ENCODE measurements at regions not wholly inside any gene's neighbourhood (a gene's known extent, or its start where the extent isn't known, plus 50 kb on each side); places are given as distances from the start of the nearest gene placed in this dataset.

GRCh38 chr11:106409222-106409621 lies 331.8 kb downstream of the AASDHPPT start:
- no peak for DNase-seq (ENCODE audit: low read depth)

GRCh38 chr11:106409671-106410070 lies 332.2 kb downstream of the AASDHPPT start:
- no peak for DNase-seq (ENCODE audit: low read depth)

- no peak for DNase-seq (ENCODE audit: low read depth)
Observed at GRCh38 chr11:106410902-106411301, 333.4 kb downstream of the AASDHPPT start.

- DNase-seq (ENCODE audit: low read depth), result no peak
Observed at GRCh38 chr11:106413222-106413621, 335.8 kb downstream of the AASDHPPT start.

- DNase-seq (ENCODE audit: low read depth), result no peak
Observed at GRCh38 chr11:106415510-106415909, 338.0 kb downstream of the AASDHPPT start.

GRCh38 chr11:106418791-106419190 lies 341.3 kb downstream of the AASDHPPT start:
- DNase-seq (ENCODE audit: low read depth), result no peak

- DNase-seq (ENCODE audit: low read depth), result no peak
Observed at GRCh38 chr11:106420048-106420665, 342.7 kb downstream of the AASDHPPT start.

- DNase-seq (ENCODE audit: low read depth), result no peak
Observed at GRCh38 chr11:106420686-106421085, 343.2 kb downstream of the AASDHPPT start.

- DNase-seq (ENCODE audit: low read depth), result no peak
Observed at GRCh38 chr11:106421676-106422292, 344.3 kb downstream of the AASDHPPT start.

- DNase-seq (ENCODE audit: low read depth), result no peak
Observed at GRCh38 chr11:106422583-106422982, 345.1 kb downstream of the AASDHPPT start.

GRCh38 chr11:106424111-106424510 lies 346.6 kb downstream of the AASDHPPT start:
- peak; percentile 69 for DNase-seq (ENCODE audit: low read depth)

- DNase-seq (ENCODE audit: low read depth), result no peak
Observed at GRCh38 chr11:106425819-106426218, 348.4 kb downstream of the AASDHPPT start.

GRCh38 chr11:106426696-106427095 lies 349.2 kb downstream of the AASDHPPT start:
- no peak for DNase-seq (ENCODE audit: low read depth)

- DNase-seq (ENCODE audit: low read depth), result no peak
Observed at GRCh38 chr11:106427736-106428135, 350.3 kb downstream of the AASDHPPT start.

- DNase-seq (ENCODE audit: low read depth), result no peak
Observed at GRCh38 chr11:106442032-106442431, 364.6 kb downstream of the AASDHPPT start.

GRCh38 chr11:106446302-106446701 lies 368.8 kb downstream of the AASDHPPT start:
- DNase-seq (ENCODE audit: low read depth), result no peak

GRCh38 chr11:106446955-106447354 lies 369.5 kb downstream of the AASDHPPT start:
- no peak for DNase-seq (ENCODE audit: low read depth)

GRCh38 chr11:106447631-106448191 lies 370.2 kb downstream of the AASDHPPT start:
- no peak for DNase-seq (ENCODE audit: low read depth)

GRCh38 chr11:106449763-106450162 lies 372.3 kb downstream of the AASDHPPT start:
- no peak for DNase-seq (ENCODE audit: low read depth)

- DNase-seq (ENCODE audit: low read depth), result no peak
Observed at GRCh38 chr11:106451228-106451922, 373.9 kb downstream of the AASDHPPT start.

- DNase-seq (ENCODE audit: low read depth), result no peak
Observed at GRCh38 chr11:106456647-106457046, 379.2 kb downstream of the AASDHPPT start.

GRCh38 chr11:106457727-106458126 lies 380.3 kb downstream of the AASDHPPT start:
- DNase-seq (ENCODE audit: low read depth), result peak; percentile 53

- no peak for DNase-seq (ENCODE audit: low read depth)
Observed at GRCh38 chr11:106459135-106459534, 381.7 kb downstream of the AASDHPPT start.

All from HS-5 (cell line).